ENCODE measurements at regions not wholly inside any gene's neighbourhood (a gene's known extent, or its start where the extent isn't known, plus 50 kb on each side); places are given as distances from the start of the nearest gene placed in this dataset.

DNA sequence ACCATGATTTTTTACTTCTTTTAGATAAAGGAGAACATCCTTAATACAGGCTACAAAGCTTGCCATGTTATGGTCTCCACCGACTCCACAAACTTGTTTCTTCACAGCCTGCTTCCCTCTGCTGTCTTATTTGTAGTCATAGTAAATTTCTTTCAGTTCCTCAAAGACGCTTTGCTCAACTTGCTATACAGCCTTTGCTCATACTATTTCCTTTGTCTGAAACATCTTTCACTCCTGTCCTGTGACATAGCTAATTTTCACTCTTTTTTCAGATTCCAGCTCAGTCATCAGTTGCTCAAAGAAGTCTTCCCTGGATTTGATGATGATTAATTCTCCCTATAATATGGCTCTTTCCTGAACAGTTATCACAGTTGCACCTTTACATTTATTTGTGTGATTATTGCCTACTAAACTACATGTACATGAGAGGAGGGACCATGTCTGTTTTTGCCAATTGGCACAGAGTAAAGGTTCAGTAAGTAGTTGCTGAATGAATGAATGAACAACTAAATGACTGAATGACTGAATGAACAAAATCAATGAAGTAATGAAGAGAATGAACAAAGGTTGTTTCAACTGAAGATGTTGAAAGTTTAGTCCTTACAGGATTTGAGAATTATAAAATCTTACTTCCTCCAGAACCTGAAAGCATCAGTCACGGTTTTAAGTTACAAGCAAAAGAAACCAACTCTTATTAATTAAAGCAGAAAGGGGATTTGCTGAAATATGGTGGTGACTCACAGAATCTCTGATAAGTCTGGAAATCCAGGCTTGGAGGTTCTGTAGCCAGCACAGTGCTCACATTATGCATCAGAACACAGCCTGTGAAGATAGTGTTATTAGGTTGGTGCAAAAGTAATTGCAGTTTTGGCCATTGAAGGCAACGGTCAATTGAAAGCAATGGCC lies 186.4 kb upstream of the FAM98A start (continued):
- TF ChIP-seq RFX5 (IDR thresholded peaks at IDR 0.05; ENCODE audit: low read depth, low read length) (0 out of 2 replicates have a peak, but pooled peaks have one; percentile 59), SMARCA5 (IDR thresholded peaks at IDR 0.05) (peak; percentile 30; the same call in 1 of the 2 replicates), BHLHE40 (IDR thresholded peaks at IDR 0.05; ENCODE audit: borderline replicate concordance in 1 of 2, low read depth in 2 of 2, low read length in 1 of 2) (0 out of 4 replicates have a peak, but pooled peaks of 1 of the 2 experiments have one; percentile 8), STAT3 (IDR thresholded peaks at IDR 0.05; ENCODE audit: low read depth, low read length) (no peak)
- TF ChIP-seq, protein P1, sequence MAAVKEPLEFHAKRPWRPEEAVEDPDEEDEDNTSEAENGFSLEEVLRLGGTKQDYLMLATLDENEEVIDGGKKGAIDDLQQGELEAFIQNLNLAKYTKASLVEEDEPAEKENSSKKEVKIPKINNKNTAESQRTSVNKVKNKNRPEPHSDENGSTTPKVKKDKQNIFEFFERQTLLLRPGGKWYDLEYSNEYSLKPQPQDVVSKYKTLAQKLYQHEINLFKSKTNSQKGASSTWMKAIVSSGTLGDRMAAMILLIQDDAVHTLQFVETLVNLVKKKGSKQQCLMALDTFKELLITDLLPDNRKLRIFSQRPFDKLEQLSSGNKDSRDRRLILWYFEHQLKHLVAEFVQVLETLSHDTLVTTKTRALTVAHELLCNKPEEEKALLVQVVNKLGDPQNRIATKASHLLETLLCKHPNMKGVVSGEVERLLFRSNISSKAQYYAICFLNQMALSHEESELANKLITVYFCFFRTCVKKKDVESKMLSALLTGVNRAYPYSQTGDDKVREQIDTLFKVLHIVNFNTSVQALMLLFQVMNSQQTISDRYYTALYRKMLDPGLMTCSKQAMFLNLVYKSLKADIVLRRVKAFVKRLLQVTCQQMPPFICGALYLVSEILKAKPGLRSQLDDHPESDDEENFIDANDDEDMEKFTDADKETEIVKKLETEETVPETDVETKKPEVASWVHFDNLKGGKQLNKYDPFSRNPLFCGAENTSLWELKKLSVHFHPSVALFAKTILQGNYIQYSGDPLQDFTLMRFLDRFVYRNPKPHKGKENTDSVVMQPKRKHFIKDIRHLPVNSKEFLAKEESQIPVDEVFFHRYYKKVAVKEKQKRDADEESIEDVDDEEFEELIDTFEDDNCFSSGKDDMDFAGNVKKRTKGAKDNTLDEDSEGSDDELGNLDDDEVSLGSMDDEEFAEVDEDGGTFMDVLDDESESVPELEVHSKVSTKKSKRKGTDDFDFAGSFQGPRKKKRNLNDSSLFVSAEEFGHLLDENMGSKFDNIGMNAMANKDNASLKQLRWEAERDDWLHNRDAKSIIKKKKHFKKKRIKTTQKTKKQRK (IDR thresholded peaks at IDR 0.05; ENCODE audit: low read depth, low read length): no peak
- TF ChIP-seq, protein P2, sequence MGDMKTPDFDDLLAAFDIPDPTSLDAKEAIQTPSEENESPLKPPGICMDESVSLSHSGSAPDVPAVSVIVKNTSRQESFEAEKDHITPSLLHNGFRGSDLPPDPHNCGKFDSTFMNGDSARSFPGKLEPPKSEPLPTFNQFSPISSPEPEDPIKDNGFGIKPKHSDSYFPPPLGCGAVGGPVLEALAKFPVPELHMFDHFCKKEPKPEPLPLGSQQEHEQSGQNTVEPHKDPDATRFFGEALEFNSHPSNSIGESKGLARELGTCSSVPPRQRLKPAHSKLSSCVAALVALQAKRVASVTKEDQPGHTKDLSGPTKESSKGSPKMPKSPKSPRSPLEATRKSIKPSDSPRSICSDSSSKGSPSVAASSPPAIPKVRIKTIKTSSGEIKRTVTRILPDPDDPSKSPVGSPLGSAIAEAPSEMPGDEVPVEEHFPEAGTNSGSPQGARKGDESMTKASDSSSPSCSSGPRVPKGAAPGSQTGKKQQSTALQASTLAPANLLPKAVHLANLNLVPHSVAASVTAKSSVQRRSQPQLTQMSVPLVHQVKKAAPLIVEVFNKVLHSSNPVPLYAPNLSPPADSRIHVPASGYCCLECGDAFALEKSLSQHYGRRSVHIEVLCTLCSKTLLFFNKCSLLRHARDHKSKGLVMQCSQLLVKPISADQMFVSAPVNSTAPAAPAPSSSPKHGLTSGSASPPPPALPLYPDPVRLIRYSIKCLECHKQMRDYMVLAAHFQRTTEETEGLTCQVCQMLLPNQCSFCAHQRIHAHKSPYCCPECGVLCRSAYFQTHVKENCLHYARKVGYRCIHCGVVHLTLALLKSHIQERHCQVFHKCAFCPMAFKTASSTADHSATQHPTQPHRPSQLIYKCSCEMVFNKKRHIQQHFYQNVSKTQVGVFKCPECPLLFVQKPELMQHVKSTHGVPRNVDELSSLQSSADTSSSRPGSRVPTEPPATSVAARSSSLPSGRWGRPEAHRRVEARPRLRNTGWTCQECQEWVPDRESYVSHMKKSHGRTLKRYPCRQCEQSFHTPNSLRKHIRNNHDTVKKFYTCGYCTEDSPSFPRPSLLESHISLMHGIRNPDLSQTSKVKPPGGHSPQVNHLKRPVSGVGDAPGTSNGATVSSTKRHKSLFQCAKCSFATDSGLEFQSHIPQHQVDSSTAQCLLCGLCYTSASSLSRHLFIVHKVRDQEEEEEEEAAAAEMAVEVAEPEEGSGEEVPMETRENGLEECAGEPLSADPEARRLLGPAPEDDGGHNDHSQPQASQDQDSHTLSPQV (IDR thresholded peaks at IDR 0.05): no peak
- TF ChIP-seq, protein P3, sequence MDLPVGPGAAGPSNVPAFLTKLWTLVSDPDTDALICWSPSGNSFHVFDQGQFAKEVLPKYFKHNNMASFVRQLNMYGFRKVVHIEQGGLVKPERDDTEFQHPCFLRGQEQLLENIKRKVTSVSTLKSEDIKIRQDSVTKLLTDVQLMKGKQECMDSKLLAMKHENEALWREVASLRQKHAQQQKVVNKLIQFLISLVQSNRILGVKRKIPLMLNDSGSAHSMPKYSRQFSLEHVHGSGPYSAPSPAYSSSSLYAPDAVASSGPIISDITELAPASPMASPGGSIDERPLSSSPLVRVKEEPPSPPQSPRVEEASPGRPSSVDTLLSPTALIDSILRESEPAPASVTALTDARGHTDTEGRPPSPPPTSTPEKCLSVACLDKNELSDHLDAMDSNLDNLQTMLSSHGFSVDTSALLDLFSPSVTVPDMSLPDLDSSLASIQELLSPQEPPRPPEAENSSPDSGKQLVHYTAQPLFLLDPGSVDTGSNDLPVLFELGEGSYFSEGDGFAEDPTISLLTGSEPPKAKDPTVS (IDR thresholded peaks at IDR 0.05; ENCODE audit: low read depth, low read length): no peak
- TF ChIP-seq, protein P4, sequence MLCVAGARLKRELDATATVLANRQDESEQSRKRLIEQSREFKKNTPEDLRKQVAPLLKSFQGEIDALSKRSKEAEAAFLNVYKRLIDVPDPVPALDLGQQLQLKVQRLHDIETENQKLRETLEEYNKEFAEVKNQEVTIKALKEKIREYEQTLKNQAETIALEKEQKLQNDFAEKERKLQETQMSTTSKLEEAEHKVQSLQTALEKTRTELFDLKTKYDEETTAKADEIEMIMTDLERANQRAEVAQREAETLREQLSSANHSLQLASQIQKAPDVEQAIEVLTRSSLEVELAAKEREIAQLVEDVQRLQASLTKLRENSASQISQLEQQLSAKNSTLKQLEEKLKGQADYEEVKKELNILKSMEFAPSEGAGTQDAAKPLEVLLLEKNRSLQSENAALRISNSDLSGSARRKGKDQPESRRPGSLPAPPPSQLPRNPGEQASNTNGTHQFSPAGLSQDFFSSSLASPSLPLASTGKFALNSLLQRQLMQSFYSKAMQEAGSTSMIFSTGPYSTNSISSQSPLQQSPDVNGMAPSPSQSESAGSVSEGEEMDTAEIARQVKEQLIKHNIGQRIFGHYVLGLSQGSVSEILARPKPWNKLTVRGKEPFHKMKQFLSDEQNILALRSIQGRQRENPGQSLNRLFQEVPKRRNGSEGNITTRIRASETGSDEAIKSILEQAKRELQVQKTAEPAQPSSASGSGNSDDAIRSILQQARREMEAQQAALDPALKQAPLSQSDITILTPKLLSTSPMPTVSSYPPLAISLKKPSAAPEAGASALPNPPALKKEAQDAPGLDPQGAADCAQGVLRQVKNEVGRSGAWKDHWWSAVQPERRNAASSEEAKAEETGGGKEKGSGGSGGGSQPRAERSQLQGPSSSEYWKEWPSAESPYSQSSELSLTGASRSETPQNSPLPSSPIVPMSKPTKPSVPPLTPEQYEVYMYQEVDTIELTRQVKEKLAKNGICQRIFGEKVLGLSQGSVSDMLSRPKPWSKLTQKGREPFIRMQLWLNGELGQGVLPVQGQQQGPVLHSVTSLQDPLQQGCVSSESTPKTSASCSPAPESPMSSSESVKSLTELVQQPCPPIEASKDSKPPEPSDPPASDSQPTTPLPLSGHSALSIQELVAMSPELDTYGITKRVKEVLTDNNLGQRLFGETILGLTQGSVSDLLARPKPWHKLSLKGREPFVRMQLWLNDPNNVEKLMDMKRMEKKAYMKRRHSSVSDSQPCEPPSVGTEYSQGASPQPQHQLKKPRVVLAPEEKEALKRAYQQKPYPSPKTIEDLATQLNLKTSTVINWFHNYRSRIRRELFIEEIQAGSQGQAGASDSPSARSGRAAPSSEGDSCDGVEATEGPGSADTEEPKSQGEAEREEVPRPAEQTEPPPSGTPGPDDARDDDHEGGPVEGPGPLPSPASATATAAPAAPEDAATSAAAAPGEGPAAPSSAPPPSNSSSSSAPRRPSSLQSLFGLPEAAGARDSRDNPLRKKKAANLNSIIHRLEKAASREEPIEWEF (IDR thresholded peaks at IDR 0.05; ENCODE audit: insufficient replicate concordance, low read depth, low read length): no peak

Measured in GM12878 (cell line).